AG09319 (cell line): ENCODE measurements at regions not wholly inside any gene's neighbourhood (a gene's known extent, or its start where the extent isn't known, plus 50 kb on each side); places are given as distances from the start of the nearest gene placed in this dataset.

Experiments used
- DNase-seq: peaks from one replicate; pipeline ENCODE4 v3.0.0-alpha.2; 2010; ENCODE audit warnings: low read depth; ENCODE audit errors: extremely low read depth
- TF ChIP-seq, protein P1 (sequence below): IDR thresholded peaks from 2 replicates; pipeline ENCODE4 v1.5.1; 2011; ENCODE audit warnings: low read depth, mild to moderate bottlenecking, inconsistent platforms, low read length, moderate library complexity

GRCh38 chr10:123434435-123435039 is 231.6 kb upstream of the GPR26 start:
- TF ChIP-seq, protein P1, sequence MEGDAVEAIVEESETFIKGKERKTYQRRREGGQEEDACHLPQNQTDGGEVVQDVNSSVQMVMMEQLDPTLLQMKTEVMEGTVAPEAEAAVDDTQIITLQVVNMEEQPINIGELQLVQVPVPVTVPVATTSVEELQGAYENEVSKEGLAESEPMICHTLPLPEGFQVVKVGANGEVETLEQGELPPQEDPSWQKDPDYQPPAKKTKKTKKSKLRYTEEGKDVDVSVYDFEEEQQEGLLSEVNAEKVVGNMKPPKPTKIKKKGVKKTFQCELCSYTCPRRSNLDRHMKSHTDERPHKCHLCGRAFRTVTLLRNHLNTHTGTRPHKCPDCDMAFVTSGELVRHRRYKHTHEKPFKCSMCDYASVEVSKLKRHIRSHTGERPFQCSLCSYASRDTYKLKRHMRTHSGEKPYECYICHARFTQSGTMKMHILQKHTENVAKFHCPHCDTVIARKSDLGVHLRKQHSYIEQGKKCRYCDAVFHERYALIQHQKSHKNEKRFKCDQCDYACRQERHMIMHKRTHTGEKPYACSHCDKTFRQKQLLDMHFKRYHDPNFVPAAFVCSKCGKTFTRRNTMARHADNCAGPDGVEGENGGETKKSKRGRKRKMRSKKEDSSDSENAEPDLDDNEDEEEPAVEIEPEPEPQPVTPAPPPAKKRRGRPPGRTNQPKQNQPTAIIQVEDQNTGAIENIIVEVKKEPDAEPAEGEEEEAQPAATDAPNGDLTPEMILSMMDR: no peak
- DNase-seq: no peak

DNA sequence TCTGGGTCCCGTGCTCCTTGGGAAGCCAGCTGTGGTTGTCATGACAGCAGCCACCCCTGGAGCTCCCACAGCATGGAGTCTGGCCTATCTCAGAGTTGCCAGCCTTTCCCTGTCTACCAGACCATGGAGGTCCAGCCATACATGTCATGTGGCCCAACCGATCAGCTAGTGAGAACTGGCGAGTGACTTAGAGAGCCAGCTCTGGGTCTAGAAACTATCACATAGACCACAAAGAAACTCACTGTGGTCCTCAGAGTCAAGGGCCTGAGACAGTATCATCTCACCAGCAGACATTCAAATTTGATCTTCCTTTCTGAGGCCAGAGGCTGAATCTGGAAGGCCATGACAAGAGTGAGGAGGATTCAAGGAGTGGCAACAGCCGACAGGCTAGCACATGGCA is 223.3 kb upstream of the GPR26 start:
- DNase-seq: no peak
- TF ChIP-seq, protein P1: no peak

DNA sequence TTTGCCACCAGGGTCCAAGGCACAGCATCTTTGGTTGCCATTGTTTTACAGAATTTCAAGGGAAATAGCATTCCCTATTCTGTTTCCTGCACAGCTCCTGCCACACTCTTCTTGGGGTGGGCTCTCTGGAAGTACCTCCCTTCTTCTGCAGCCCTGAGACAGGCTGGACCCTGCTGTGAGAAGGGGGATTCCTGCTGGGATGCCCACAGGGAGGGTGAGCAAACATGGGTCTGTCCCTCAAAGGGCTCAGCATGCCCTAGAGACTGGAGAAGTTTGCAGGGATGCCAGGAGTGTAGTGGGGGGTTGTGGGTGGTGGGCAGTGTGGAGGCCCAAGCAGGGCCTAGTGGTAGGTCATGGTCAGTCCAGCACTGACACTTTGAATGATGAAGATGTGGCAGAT is 222.2 kb upstream of the GPR26 start:
- no peak for DNase-seq
- TF ChIP-seq, protein P1: no peak

- TF ChIP-seq, protein P1: no peak
- DNase-seq: no peak
Measured at GRCh38 chr10:123445261-123445775, 220.8 kb upstream of the GPR26 start.

- TF ChIP-seq, protein P1: no peak
- no peak for DNase-seq
Measured at GRCh38 chr10:123446449-123447156, 219.6 kb upstream of the GPR26 start.

GRCh38 chr10:123449234-123449962 is 216.8 kb upstream of the GPR26 start:
- TF ChIP-seq, protein P1: no peak
- DNase-seq: no peak

- TF ChIP-seq, protein P1: no peak
Measured at GRCh38 chr10:123450956-123451605, 215.1 kb upstream of the GPR26 start.

More at GRCh38 chr10:123450956-123451605, 215.1 kb upstream of the GPR26 start:
- DNase-seq: no peak
